Pancreas (tissue), 10 donors: ENCODE measurements at regions not wholly inside any gene's neighbourhood (a gene's known extent, or its start where the extent isn't known, plus 50 kb on each side); places are given as distances from the start of the nearest gene placed in this dataset.

ENCODE experiments used
- ATAC-seq, 4 donors: fragments of 200-7000 bp; cut with Tn5 transposase; one replicate each; pipeline versions ENCODE4 v1.8.0 to v1.9.1; 2020; ENCODE audit warnings: mild to moderate bottlenecking in 4 of 4, moderate library complexity in 4 of 4
- DNase-seq, 6 donors: peaks; one replicate each; pipeline ENCODE4 v3.0.0-alpha.2; 2020
- FAIRE-seq: peaks from 2 replicates; lab custom pipeline; 2012; peaks lifted over from hg19 to GRCh38; lab: Jason Lieb, UNC
- H3K27ac ChIP-seq, 4 donors: fragments of 200-600 bp; sonication (generic); 1 replicate in 3 of 4; 2 replicates in 1 of 4; pipeline versions ENCODE4 v1.5.0 to v1.8.0; 2020
- H3K27me3 ChIP-seq, 4 donors: fragments of 200-600 bp; one replicate each; pipeline ENCODE4 v1.8.0; 2021
- H3K36me3 ChIP-seq, 3 donors: fragments of 200-600 bp; sonication (generic) in 1 of 3; one replicate each; pipeline versions ENCODE4 v1.5.0 to v1.8.0; 2020 to 2021
- H3K4me1 ChIP-seq, 3 donors: fragments of 200-600 bp; one replicate each; pipeline ENCODE4 v1.8.0; 2021
- H3K4me3 ChIP-seq, 4 donors: fragments of 200-600 bp; sonication (generic) in 2 of 4; one replicate each; pipeline versions ENCODE4 v1.5.0 to v1.8.0; 2020 to 2021
- H3K9me3 ChIP-seq, 4 donors: fragments of 200-600 bp; one replicate each; pipeline ENCODE4 v1.8.0; 2021
- CTCF ChIP-seq, 4 donors: fragments of 200-600 bp; sonication (generic) in 3 of 4; IDR thresholded peaks; one replicate each; pipeline versions ENCODE4 v1.5.0 to v1.8.0; 2021; ENCODE audit warnings: antibody characterized with exemption in 4 of 4
- WGBS, 2 donors: extraction: QIAGEN DNeasy Blood & Tissue Kit; methylation state at CpG; one replicate each; pipeline ENCODE4 v1.1.7; 2013; 5-methylcytosine and 5-hydroxymethylcytosine counted together
- intact Hi-C, 3 donors: fragments of 100-400 bp; cut with DNase I; formaldehyde crosslinking; loops; one replicate each; pipeline versions ENCODE4 v1.11.1 to v1.14.2; 2022
- donor health status: healthy with polysubstance abuse.
- donor health status: DM: no; HTN: no; CAD: no; lungs with moderate emphysema.
- donor health status: DM: no; HTN: no; CAD: no.
- donor health status: control.
- donor health status: control.
- donor health status: Bipolar disorder and iron deficiency.
- donor health status: DM: yes; HTN: yes; CAD: no.
- donor health status: DM: no; HTN: no; CAD: no.
- donor health status: DM: no; HTN: no; CAD: no.
- donor health status: DM: yes; HTN: yes; CAD: no.

GRCh38 chr11:70656252-70656651 is 257.9 kb downstream of the CTTN start:
- Histone ChIP-seq H3K36me3 (no peaks in the 10 kb centered on the region), H3K27me3 (no peaks in the 10 kb centered on the region), H3K4me3 (no peak overlapping the region), H3K4me1 (no peaks in the 10 kb centered on the region), H3K27ac (no peak overlapping the region), H3K9me3 (no peaks in the 10 kb centered on the region)
- no peak for DNase-seq
- WGBS, 2 donors: 73 to 79% methylated on average over 10 of the region's 10 CpGs
- no peak for FAIRE-seq
- intact Hi-C loops: no loop called here
- no peak for TF ChIP-seq CTCF (IDR thresholded peaks at IDR 0.05)
- ATAC-seq: no peak

- H3K36me3 ChIP-seq: no peaks in the 10 kb centered on the region
- no peak overlapping the region for H3K4me3 ChIP-seq
- ATAC-seq (no peak), DNase-seq (no peak), FAIRE-seq (no peak)
- H3K4me1 ChIP-seq: no peaks in the 10 kb centered on the region
- no peaks in the 10 kb centered on the region for H3K9me3 ChIP-seq
- no peaks in the 10 kb centered on the region for H3K27me3 ChIP-seq
- no peak overlapping the region for H3K27ac ChIP-seq
- WGBS, 2 donors: 94 to 98% methylated on average over 13 to 14 of the region's 14 CpGs
- no peak for TF ChIP-seq CTCF (IDR thresholded peaks at IDR 0.05)
- intact Hi-C loops: no loop called here
Observed at GRCh38 chr11:70660059-70660888, 261.9 kb downstream of the CTTN start.

GRCh38 chr11:70660889-70661197 is 262.5 kb downstream of the CTTN start:
- ATAC-seq (no peak), DNase-seq (no peak), FAIRE-seq (no peak)
- no peak overlapping the region for H3K4me3 ChIP-seq
- no peaks in the 10 kb centered on the region for H3K27me3 ChIP-seq
- no peaks in the 10 kb centered on the region for H3K36me3 ChIP-seq
- H3K4me1 ChIP-seq: no peaks in the 10 kb centered on the region
- no peak overlapping the region for H3K27ac ChIP-seq
- intact Hi-C loops: no loop called here
- TF ChIP-seq CTCF (IDR thresholded peaks at IDR 0.05): no peak
- H3K9me3 ChIP-seq: no peaks in the 10 kb centered on the region
- WGBS, 2 donors: 93% methylated on average over 11 of the region's 11 CpGs

- H3K36me3 ChIP-seq: no peaks in the 10 kb centered on the region
- DNase-seq (no peak), FAIRE-seq (no peak), ATAC-seq (no peak)
- no peaks in the 10 kb centered on the region for H3K4me1 ChIP-seq
- 71 to 72% methylated on average over 52 to 54 of the region's 54 CpGs for WGBS, 2 donors
- H3K4me3 ChIP-seq: no peak overlapping the region
- no peaks in the 10 kb centered on the region for H3K9me3 ChIP-seq
- no peak for TF ChIP-seq CTCF (IDR thresholded peaks at IDR 0.05)
- H3K27me3 ChIP-seq: no peaks in the 10 kb centered on the region
- H3K27ac ChIP-seq: no peak overlapping the region
- intact Hi-C loops: no loop called here
Observed at GRCh38 chr11:70661761-70662501, 263.6 kb downstream of the CTTN start.

- TF ChIP-seq CTCF (IDR thresholded peaks at IDR 0.05): no peak
- intact Hi-C loops: no loop called here
- FAIRE-seq (no peak), DNase-seq (no peak), ATAC-seq (no peak)
- H3K27me3 ChIP-seq: no peaks in the 10 kb centered on the region
- no peaks in the 10 kb centered on the region for H3K4me1 ChIP-seq
- no peaks in the 10 kb centered on the region for H3K36me3 ChIP-seq
- 79 to 83% methylated on average over 15 of the region's 15 CpGs for WGBS, 2 donors
- no peak overlapping the region for H3K27ac ChIP-seq
- no peak overlapping the region for H3K4me3 ChIP-seq
- no peaks in the 10 kb centered on the region for H3K9me3 ChIP-seq
Observed at GRCh38 chr11:70662691-70663098, 264.4 kb downstream of the CTTN start.
